Body of pancreas (tissue), 4 donors: ENCODE measurements at regions not wholly inside any gene's neighbourhood (a gene's known extent, or its start where the extent isn't known, plus 50 kb on each side); places are given as distances from the start of the nearest gene placed in this dataset.
A peak's percentile ranks its signal among the peaks of the same experiment; 100 is the strongest.

ENCODE experiments used
- ATAC-seq: fragments of 150-250 bp; one replicate; pipeline ENCODE4 v1.9.1; 2016
- DNase-seq, 4 donors: peaks; one replicate each; pipeline ENCODE4 v3.0.0-alpha.2; 2019
- H3K27ac ChIP-seq, 4 donors: fragments of 200-600 bp; sonication (generic); 1 replicate in 3 of 4; 2 replicates in 1 of 4; pipeline versions ENCODE4 v1.5.1 to v1.6.1; 2016 to 2019; ENCODE audit warnings: mild to moderate bottlenecking in 1 of 4, mixed read lengths in 1 of 4, moderate library complexity in 1 of 4
- H3K27me3 ChIP-seq, 2 donors: fragments of 200-600 bp; sonication (generic); one replicate each; pipeline ENCODE4 v1.6.0; 2016; ENCODE audit warnings: mild to moderate bottlenecking in 1 of 2
- H3K36me3 ChIP-seq, 2 donors: fragments of 200-600 bp; sonication (generic); replicated peaks in 1 of 2; 2 replicates each; pipeline ENCODE4 v1.5.1; 2016; ENCODE audit warnings: low read depth in 2 of 2; ENCODE audit not compliant: insufficient read depth in 1 of 2
- H3K4me1 ChIP-seq: fragments of 200-600 bp; sonication (generic); one replicate; pipeline ENCODE4 v1.6.0; 2016
- H3K4me3 ChIP-seq, 2 donors: fragments of 200-600 bp; sonication (generic); 1 replicate in 1 of 2; 2 replicates in 1 of 2; pipeline ENCODE4 v1.5.1; 2016 to 2019
- H3K9me3 ChIP-seq, 3 donors: fragments of 200-600 bp; sonication (generic); 1 replicate in 2 of 3; 2 replicates in 1 of 3; pipeline ENCODE4 v1.5.1; 2016
- CTCF ChIP-seq, 7 experiments: fragments of 450-650 bp in 4 of 7; fragments of 200-600 bp in 3 of 7; sonication (generic) in 3 of 7; IDR thresholded peaks; one replicate each; pipeline ENCODE4 v1.5.1; 2016 to 2019; ENCODE audit warnings: antibody characterized with exemption in 7 of 7
- POLR2A ChIP-seq, 3 donors: fragments of 450-650 bp; IDR thresholded peaks; one replicate each; pipeline ENCODE4 v1.6.1; 2016; ENCODE audit warnings: antibody characterized with exemption in 3 of 3, mild to moderate bottlenecking in 2 of 3
- WGBS, 2 donors: methylation state at CpG; one replicate each; pipeline ENCODE4 v1.1.5; 2017; 5-methylcytosine and 5-hydroxymethylcytosine counted together
- intact Hi-C: fragments of 100-400 bp; cut with DNase I; formaldehyde crosslinking; loops from one replicate; pipeline ENCODE4 v1.15.1; 2023

- DNase-seq: no peak
- peaks cover 34% of the 10 kb centered on the region for H3K4me1 ChIP-seq
- H3K9me3 ChIP-seq: no peaks in the 10 kb centered on the region
- no peak for ATAC-seq
- TF ChIP-seq CTCF (IDR thresholded peaks at IDR 0.05) (no peak), POLR2A (IDR thresholded peaks at IDR 0.05) (no peak)
- 84 to 92% methylated on average over 5 of the region's 5 CpGs for WGBS, 2 donors
- no peaks in the 10 kb centered on the region for H3K36me3 ChIP-seq
- H3K4me3 ChIP-seq: no peak overlapping the region
- no peaks in the 10 kb centered on the region for H3K27me3 ChIP-seq
- no peak overlapping the region for H3K27ac ChIP-seq
- intact Hi-C loops: no loop called here
These were observed 371.6 kb downstream of the RPS24 start for GRCh38 chr10:78405231-78405630.

DNA sequence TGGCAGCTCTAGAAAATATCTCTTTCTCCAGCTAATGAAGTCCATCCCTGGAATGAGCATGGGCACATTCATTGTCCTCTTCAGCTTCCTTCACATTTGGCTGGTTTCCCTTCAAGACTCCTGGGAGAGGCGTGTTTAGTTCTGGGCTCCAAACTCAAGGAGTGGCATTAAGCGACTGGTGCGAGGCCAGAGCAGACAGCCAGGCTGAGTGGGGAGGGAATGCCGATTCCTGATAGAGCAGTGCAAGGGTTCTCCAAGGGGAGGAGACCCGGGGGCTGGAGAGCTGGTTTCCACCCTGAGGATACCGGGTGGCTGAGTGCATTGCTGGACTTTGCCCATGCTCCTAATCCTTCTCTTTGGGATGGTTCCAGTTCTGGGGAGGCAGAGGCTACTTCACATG lies 372.1 kb downstream of the RPS24 start:
- no peaks in the 10 kb centered on the region for H3K27me3 ChIP-seq
- no peak overlapping the region for H3K27ac ChIP-seq
- no peak for ATAC-seq
- intact Hi-C loops: no loop called here
- H3K36me3 ChIP-seq: no peaks in the 10 kb centered on the region
- WGBS, 2 donors: 74 to 77% methylated on average over 5 to 6 of the region's 6 CpGs
- H3K4me1 ChIP-seq: peaks cover 34% of the 10 kb centered on the region
- no peaks in the 10 kb centered on the region for H3K9me3 ChIP-seq
- DNase-seq: no peak
- no peak overlapping the region for H3K4me3 ChIP-seq
- TF ChIP-seq CTCF (IDR thresholded peaks at IDR 0.05): no peak

- intact Hi-C loops: no loop called here
- no peak for DNase-seq
- ATAC-seq: peak; percentile 3
- 12 to 14% methylated on average over 10 of the region's 10 CpGs for WGBS, 2 donors
- no peaks in the 10 kb centered on the region for H3K9me3 ChIP-seq
- H3K27ac ChIP-seq: peak overlapping the region in 1 of 4 donors; percentile 72
- H3K36me3 ChIP-seq: no peaks in the 10 kb centered on the region
- H3K4me3 ChIP-seq: no peak overlapping the region
- no peaks in the 10 kb centered on the region for H3K27me3 ChIP-seq
- peaks cover 34% of the 10 kb centered on the region for H3K4me1 ChIP-seq
- no peak for TF ChIP-seq CTCF (IDR thresholded peaks at IDR 0.05)
- no peak for TF ChIP-seq POLR2A (IDR thresholded peaks at IDR 0.05)
These were observed 373.0 kb downstream of the RPS24 start for GRCh38 chr10:78406648-78407008.

DNA sequence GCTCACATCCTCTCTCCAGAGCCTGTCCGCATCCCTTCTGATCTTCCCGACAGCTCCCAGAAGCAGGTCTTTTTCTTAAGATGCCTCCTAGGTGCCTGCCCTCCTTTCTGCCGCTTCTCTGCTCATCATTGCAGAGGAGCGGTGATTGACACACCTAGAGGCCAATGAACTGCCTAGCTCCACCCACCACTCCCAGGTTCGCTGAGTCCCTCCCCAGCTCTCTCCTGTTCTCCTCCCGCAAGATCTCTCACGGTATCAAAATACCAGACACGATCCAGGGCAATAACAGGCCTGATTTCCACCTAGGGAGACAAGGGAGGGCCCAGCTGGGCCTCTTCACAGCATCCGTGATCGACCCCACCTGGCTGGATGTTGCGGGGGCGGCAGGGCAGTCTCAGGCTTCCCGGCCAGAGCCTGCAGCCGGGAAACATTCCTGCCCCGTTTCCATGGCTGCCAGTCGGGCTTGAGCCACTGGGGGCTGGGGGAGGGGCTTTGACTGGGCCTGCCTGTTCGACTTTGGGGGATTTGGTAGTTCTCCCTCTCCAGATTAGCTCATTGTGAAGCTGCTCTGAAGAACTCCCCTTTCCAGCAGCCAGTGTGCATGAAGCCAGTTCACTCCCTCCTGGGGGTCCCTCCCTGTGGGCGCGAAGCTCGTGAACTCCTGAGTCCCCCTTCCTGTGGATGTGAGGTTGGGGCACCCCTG lies 373.5 kb downstream of the RPS24 start:
- Histone ChIP-seq H3K4me1 (peaks cover 34% of the 10 kb centered on the region), H3K27ac (peak overlapping the region; percentile 2 to 77 (median 62)), H3K27me3 (no peaks in the 10 kb centered on the region), H3K36me3 (no peaks in the 10 kb centered on the region), H3K9me3 (no peaks in the 10 kb centered on the region), H3K4me3 (no peak overlapping the region)
- ATAC-seq: peak; percentile 81
- no peak for TF ChIP-seq CTCF (IDR thresholded peaks at IDR 0.05)
- peak in 1 of 3 donors; percentile 7 for TF ChIP-seq POLR2A (IDR thresholded peaks at IDR 0.05)
- peak; percentile 86 to 93 (median 90) for DNase-seq
- intact Hi-C loops: no loop called here
- WGBS, 2 donors: 26% methylated on average over 12 to 20 of the region's 20 CpGs

GRCh38 chr10:78407966-78408365 lies 374.3 kb downstream of the RPS24 start:
- H3K4me3 ChIP-seq: no peak overlapping the region
- TF ChIP-seq POLR2A (IDR thresholded peaks at IDR 0.05): no peak
- no peak for TF ChIP-seq CTCF (IDR thresholded peaks at IDR 0.05)
- DNase-seq (no peak), ATAC-seq (no peak)
- WGBS, 2 donors: 86 to 88% methylated on average over 9 to 10 of the region's 10 CpGs
- H3K27ac ChIP-seq: peak overlapping the region in 3 of 4 donors; percentile 77 to 78 (median 77)
- intact Hi-C loops: no loop called here
- H3K36me3 ChIP-seq: no peaks in the 10 kb centered on the region
- H3K9me3 ChIP-seq: no peaks in the 10 kb centered on the region
- no peaks in the 10 kb centered on the region for H3K27me3 ChIP-seq
- H3K4me1 ChIP-seq: peaks cover 41% of the 10 kb centered on the region
